Stimulated activated CD8-positive, alpha-beta memory T cell treated with anti-CD3 and anti-CD28 coated beads, Interleukin-7, amount 100 ng/mL, for 4 hours (primary cell): ENCODE measurements at regions not wholly inside any gene's neighbourhood (a gene's known extent, or its start where the extent isn't known, plus 50 kb on each side); places are given as distances from the start of the nearest gene placed in this dataset.
"Not testable (repeated sequence)": the region's sequence is repeated elsewhere in the genome, so short reads cannot be mapped to it uniquely, and the experiment has no call there.

ENCODE experiments used
- DNase-seq, 2 donors: peaks; one replicate each; pipeline ENCODE4 v3.0.0-alpha.2; 2020; ENCODE audit warnings: low read depth in 2 of 2

GRCh38 chr6:165793287-165793825, 130.3 kb upstream of the PDE10A start:
- no peak for DNase-seq

GRCh38 chr6:165791876-165792437, 128.9 kb upstream of the PDE10A start:
- no peak for DNase-seq

GRCh38 chr6:165791306-165791705, 128.3 kb upstream of the PDE10A start:
- DNase-seq: no peak

- DNase-seq: no peak
These were observed 119.8 kb upstream of the PDE10A start for GRCh38 chr6:165782812-165783211.

- no peak for DNase-seq
These were observed 119.1 kb upstream of the PDE10A start for GRCh38 chr6:165782134-165782533.

GRCh38 chr6:165777680-165778079, 114.6 kb upstream of the PDE10A start:
- no peak for DNase-seq

GRCh38 chr6:165776691-165777090, 113.7 kb upstream of the PDE10A start:
- DNase-seq: no peak

GRCh38 chr6:165775721-165776120, 112.7 kb upstream of the PDE10A start:
- DNase-seq: no peak

GRCh38 chr6:165774903-165775601, 112.0 kb upstream of the PDE10A start:
- DNase-seq: no peak

- DNase-seq: no peak
These were observed 107.5 kb upstream of the PDE10A start for GRCh38 chr6:165770397-165771082.

- DNase-seq: no peak
These were observed 106.8 kb upstream of the PDE10A start for GRCh38 chr6:165769884-165770283.

GRCh38 chr6:165769401-165769800, 106.4 kb upstream of the PDE10A start:
- no peak for DNase-seq

GRCh38 chr6:165768961-165769360, 105.9 kb upstream of the PDE10A start:
- DNase-seq: no peak

GRCh38 chr6:165767228-165767627, 104.2 kb upstream of the PDE10A start:
- DNase-seq: no peak

GRCh38 chr6:165766457-165766856, 103.4 kb upstream of the PDE10A start:
- DNase-seq: no peak

- no peak for DNase-seq
These were observed 103.0 kb upstream of the PDE10A start for GRCh38 chr6:165766026-165766425.

- DNase-seq: not testable (repeated sequence)
These were observed 102.2 kb upstream of the PDE10A start for GRCh38 chr6:165765256-165765655.

GRCh38 chr6:165762876-165763275, 99.8 kb upstream of the PDE10A start:
- DNase-seq: no peak

- DNase-seq: no peak
These were observed 99.1 kb upstream of the PDE10A start for GRCh38 chr6:165762125-165762524.

GRCh38 chr6:165760803-165761185, 97.8 kb upstream of the PDE10A start:
- no peak for DNase-seq

- no peak for DNase-seq
These were observed 97.2 kb upstream of the PDE10A start for GRCh38 chr6:165760126-165760802.

GRCh38 chr6:165758441-165758840, 95.4 kb upstream of the PDE10A start:
- no peak for DNase-seq
